ENCODE measurements at regions not wholly inside any gene's neighbourhood (a gene's known extent, or its start where the extent isn't known, plus 50 kb on each side); places are given as distances from the start of the nearest gene placed in this dataset.

DNA sequence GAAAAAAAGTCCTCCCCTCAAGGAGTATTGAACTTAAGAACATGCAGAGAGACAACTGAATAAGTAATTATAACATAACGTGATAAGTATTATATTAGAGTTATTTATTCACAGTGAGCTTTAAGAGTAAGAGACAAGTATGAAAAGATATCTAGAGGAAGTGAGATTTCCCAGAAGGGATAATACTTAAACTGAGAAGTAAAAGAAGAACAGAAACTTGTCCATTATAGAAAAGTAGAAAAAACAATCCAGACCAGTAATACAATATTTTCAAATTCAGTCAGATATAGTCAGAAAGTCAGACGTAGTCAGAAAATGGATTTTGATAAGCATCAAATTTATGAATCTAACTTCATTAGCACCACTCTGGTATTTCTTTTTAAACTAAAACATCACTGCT is 613.0 kb upstream of the CCNG1 start:
- Histone ChIP-seq H3K27me3 (no peaks in the 10 kb centered on the region), H3K9me3 (peaks cover 0 to 7% of the 10 kb centered on the region in 2 donors), H3K27ac (no peak overlapping the region), H3K4me1 (no peaks in the 10 kb centered on the region), H3K4me3 (no peak overlapping the region), H3K36me3 (no peaks in the 10 kb centered on the region)
- DNase-seq (no peak), ATAC-seq (no peak)
- intact Hi-C loops (cut with DNase I): no loop called here
- TF ChIP-seq, protein P1, sequence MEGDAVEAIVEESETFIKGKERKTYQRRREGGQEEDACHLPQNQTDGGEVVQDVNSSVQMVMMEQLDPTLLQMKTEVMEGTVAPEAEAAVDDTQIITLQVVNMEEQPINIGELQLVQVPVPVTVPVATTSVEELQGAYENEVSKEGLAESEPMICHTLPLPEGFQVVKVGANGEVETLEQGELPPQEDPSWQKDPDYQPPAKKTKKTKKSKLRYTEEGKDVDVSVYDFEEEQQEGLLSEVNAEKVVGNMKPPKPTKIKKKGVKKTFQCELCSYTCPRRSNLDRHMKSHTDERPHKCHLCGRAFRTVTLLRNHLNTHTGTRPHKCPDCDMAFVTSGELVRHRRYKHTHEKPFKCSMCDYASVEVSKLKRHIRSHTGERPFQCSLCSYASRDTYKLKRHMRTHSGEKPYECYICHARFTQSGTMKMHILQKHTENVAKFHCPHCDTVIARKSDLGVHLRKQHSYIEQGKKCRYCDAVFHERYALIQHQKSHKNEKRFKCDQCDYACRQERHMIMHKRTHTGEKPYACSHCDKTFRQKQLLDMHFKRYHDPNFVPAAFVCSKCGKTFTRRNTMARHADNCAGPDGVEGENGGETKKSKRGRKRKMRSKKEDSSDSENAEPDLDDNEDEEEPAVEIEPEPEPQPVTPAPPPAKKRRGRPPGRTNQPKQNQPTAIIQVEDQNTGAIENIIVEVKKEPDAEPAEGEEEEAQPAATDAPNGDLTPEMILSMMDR (IDR thresholded peaks at IDR 0.05): no peak

- DNase-seq (no peak), ATAC-seq (no peak)
- no peaks in the 10 kb centered on the region for H3K4me1 ChIP-seq
- H3K9me3 ChIP-seq: peaks cover 0 to 9% of the 10 kb centered on the region in 2 donors
- H3K27me3 ChIP-seq: no peaks in the 10 kb centered on the region
- TF ChIP-seq, protein P1 (IDR thresholded peaks at IDR 0.05): no peak
- no peak overlapping the region for H3K27ac ChIP-seq
- H3K36me3 ChIP-seq: no peaks in the 10 kb centered on the region
- intact Hi-C loops (cut with DNase I): no loop called here
- H3K4me3 ChIP-seq: no peak overlapping the region
Observed at GRCh38 chr5:162837155-162837554, 600.2 kb upstream of the CCNG1 start.

GRCh38 chr5:162842727-162843126 is 594.7 kb upstream of the CCNG1 start:
- Histone ChIP-seq H3K27me3 (no peaks in the 10 kb centered on the region), H3K4me3 (no peak overlapping the region), H3K4me1 (no peaks in the 10 kb centered on the region), H3K36me3 (no peaks in the 10 kb centered on the region), H3K9me3 (peaks cover 0 to 16% of the 10 kb centered on the region in 2 donors), H3K27ac (no peak overlapping the region)
- ATAC-seq (no peak), DNase-seq (no peak)
- TF ChIP-seq, protein P1 (IDR thresholded peaks at IDR 0.05): no peak
- intact Hi-C loops (cut with DNase I): no loop called here

GRCh38 chr5:162852134-162852533 is 585.3 kb upstream of the CCNG1 start:
- no peak for DNase-seq
- no peak overlapping the region for H3K4me3 ChIP-seq
- H3K9me3 ChIP-seq: peaks cover 0 to 7% of the 10 kb centered on the region in 2 donors
- H3K36me3 ChIP-seq: no peaks in the 10 kb centered on the region
- TF ChIP-seq, protein P1 (IDR thresholded peaks at IDR 0.05): no peak
- intact Hi-C loops (cut with DNase I): no loop called here
- H3K27me3 ChIP-seq: no peaks in the 10 kb centered on the region
- H3K4me1 ChIP-seq: no peaks in the 10 kb centered on the region
- H3K27ac ChIP-seq: no peak overlapping the region
- no peak for ATAC-seq

- H3K27ac ChIP-seq: no peak overlapping the region
- TF ChIP-seq, protein P1 (IDR thresholded peaks at IDR 0.05): no peak
- no peaks in the 10 kb centered on the region for H3K36me3 ChIP-seq
- H3K27me3 ChIP-seq: no peaks in the 10 kb centered on the region
- intact Hi-C loops (cut with DNase I): no loop called here
- ATAC-seq (no peak), DNase-seq (no peak)
- H3K4me1 ChIP-seq: no peaks in the 10 kb centered on the region
- H3K9me3 ChIP-seq: peaks cover 0 to 24% of the 10 kb centered on the region in 2 donors
- H3K4me3 ChIP-seq: no peak overlapping the region
Observed at GRCh38 chr5:162858770-162859169, 578.6 kb upstream of the CCNG1 start.

Data from left lung (tissue), 4 donors.